ENCODE measurements at regions not wholly inside any gene's neighbourhood (a gene's known extent, or its start where the extent isn't known, plus 50 kb on each side); places are given as distances from the start of the nearest gene placed in this dataset.
"Not testable (repeated sequence)": the region's sequence is repeated elsewhere in the genome, so short reads cannot be mapped to it uniquely, and the experiment has no call there.

DNA sequence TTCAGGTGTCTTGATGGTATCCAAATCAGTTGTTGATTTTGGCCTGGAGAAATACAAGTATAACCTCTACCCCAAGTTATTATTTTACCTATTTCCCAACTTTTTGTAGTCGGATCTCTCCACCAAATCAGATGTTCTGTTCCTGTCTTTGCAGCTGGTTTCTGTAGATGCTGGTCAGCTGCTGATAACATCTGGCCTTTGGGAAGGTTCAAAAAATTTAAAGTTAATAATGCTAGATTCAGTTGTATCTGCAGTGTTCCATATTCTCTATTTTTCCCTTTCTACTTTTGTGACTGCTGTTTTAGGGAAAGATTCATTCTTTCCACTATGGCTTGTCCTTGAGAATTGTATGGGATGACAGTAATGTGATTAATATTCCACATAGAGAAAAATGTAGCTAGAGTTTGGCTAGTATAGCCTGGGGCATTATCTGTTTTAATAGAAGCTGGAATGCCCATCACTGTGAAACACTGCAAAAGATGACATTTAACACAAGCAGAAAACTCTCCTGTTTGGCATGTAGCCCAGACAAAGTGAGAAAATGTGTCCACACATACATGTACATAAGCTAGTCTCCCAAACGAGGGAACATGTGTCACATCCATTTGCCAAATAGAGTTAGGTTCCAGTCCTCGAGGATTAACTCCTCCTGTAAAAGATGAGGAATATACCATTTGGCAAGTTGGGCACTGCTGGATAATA lies 99.2 kb downstream of the ZNF100 start:
- not testable (repeated sequence) for DNase-seq

DNA sequence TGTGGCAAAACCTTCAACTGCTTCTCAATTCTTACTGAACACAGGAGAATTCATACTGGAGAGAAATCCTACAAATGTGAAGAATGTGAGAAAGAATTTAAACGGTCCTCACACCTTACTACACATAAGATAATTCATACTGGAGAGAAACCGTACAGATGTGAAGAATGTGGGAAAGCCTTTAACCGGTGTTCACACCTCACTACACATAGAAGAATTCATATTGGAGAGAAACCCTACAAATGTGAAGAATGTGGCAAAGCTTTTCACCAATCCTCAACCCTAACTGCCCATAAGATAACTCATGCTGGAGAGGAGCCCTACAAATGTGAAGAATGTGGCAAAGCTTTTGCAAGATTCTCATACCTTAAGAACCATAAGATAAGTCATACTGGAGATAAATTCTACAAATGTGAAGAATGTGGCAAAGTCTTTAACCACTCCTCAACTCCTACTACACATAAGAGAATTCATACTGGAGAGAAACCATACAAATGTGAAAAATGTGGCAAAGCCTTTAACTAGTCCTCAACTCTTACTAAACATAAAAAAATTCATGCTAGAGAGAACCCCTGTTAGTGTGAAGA lies 111.7 kb downstream of the ZNF100 start:
- no peak for DNase-seq

DNA sequence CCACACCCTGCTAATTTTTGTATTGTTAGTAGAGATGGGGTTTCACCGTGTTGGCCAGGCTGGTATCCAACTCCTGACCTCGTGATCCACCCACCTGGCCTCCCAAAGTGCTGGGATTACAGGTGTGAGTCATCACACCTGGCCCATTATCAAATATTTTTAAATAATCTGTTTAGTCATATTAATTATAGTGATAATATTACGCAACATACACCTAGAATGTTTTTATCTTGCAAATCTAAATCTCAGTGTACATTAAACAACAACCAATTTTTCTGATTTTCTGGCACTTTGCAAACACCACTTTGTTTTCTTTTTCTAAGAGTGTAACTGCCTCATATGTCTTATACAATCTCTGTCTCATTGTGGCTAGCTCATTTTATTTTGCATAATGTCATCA lies 115.9 kb downstream of the ZNF100 start:
- DNase-seq, result not testable (repeated sequence)

- DNase-seq, result peak; percentile 25
Measured at GRCh38 chr19:21638776-21639175, 128.6 kb downstream of the ZNF100 start.

- DNase-seq, result no peak
Measured at GRCh38 chr19:21626924-21627697, 121.7 kb downstream of the ZNF429 start.

- DNase-seq, result no peak
Measured at GRCh38 chr19:21626091-21626490, 120.7 kb downstream of the ZNF429 start.

- no peak for DNase-seq
Measured at GRCh38 chr19:21622920-21623319, 117.5 kb downstream of the ZNF429 start.

DNA sequence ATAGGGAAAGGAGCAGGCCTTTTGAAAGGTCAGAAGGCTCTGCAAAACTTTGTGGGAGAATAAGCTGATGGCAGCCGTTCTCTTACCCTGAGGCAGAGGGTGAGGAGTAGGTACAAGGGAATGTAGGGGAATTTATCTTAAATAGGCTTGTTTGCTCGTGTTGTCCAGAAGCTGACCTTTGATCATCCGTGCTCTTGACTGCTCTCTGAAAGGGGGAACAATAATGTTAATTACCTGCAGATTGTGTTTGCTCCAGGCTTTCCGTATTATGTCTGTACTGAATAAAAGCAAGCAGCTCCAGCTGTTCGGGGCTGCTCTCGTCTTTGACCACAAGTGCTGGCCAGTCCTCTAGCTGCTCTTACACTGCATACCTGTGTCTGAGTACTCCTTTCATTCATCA lies 116.3 kb downstream of the ZNF429 start:
- DNase-seq, result no peak

DNA sequence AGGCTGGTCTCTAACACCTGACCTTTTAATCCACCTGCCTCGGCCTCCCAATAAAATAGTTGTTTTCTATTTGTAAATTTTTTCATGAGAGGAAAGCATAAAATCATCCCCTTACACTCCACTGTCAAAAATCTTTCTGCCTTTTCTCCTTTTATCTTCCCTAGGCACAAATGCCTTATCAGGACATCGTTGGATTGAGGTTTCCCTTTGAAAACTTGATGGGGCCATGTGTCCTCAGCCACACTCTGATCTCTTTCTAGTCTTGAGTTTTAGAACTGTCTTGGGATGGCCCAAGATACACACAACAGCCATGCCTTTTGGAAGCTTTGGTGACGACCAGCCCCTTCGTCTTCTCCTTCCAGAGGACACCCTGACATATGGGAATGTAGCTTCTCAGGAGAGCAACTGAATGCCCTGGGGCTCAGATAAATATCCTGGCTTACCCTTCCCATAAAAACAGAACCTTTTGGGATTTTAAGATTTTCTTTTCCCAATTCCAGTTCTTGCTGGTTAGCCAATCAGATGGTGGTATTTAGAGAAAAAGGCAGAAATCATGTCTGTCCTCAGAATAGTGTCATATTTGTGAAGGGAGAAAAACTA lies 112.4 kb downstream of the ZNF429 start:
- DNase-seq, result no peak

DNA sequence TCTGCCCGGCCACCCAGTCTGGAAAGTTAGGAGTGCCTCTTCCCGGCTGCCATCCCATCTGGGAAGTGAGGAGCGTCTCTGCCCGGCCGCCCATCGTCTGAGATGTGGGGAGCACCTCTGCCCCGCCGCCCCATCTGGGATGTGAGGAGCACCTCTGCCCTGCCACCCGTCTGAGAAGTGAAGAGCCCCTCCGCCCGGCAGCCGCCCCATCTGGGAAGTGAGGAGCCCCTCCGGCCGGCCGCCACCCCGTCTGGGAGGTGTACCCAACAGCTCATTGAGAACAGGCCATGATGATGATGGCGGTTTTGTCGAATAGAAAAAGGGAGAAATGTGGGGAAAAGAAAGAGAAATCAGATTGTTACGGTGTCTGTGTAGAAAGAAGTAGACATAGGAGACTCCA lies 109.4 kb downstream of the ZNF429 start:
- not testable (repeated sequence) for DNase-seq

DNA sequence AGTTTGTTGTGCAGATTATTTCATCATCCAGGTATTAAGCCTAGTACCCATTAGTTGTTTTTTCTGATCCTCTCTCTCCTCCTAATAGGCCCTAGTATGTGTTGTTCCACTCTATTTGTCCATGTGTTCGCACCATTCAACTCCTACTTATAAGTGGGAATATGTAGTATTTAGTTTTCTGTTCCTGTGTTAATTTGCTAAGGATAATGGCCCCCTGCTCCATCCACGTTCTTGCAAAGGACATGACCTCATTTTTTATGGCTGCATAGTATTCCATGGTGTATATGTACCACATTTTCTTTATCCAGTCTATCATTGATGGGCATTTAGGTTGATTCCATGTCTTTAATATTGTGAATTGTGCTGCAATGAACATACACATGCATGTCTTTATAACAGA lies 107.8 kb downstream of the ZNF429 start:
- not testable (repeated sequence) for DNase-seq

DNA sequence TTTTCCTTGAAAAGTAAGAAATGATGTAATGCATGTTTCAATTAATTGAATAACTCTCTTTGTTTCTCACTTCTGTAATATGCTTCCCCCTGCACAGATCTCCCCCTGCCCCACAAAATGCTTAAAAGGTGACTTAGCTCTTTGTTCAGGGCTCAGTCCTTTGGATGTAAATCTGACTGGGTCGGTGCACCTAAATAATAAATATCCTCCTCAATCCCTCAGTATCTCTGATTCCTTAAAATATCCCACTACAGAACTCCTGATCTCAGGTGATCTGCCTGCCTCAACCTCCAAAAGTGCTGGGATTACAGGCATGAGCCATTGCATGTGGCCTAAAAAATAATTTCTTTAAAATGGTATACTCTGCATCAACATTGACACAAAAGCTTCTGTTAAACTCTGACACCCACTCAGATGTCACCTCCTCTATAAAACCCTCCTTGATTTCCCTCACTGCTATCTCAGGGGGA lies 107.0 kb downstream of the ZNF429 start:
- DNase-seq, result no peak

DNA sequence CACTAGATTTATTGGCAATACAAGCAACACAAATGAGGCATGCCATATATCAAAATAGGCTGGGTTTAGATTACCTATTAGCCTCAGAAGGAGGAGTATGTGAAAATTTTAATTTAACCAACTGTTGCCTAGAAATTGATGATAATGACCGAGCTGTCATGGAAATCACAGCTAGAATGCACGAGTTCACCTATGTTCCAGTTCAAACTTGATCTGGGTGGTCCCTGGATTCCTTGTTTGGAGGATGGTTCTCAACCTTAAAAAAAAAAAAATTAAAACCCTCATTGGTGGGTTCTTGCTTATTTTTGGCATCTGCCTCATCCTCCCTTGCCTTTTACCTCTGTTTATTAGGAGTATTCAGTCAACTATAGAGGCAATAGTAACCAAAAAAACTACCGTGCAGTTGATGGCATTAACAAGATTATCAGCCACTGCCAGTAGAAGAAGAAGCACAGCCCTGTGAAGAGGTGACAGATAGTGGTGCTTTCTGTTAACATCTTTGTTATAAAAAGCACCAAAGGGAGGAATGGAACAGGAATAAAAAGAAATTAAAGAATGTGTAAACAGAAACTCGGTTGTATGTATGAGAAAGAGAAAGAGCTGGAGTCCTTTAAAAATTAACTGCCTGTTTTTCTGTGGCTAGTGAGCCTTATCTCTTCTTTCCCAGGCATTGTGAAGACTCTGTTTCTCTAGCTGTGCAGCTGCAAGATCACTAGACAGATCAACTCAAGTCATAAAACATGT lies 106.4 kb downstream of the ZNF429 start:
- no peak for DNase-seq

- no peak for DNase-seq
Measured at GRCh38 chr19:21610787-21611186, 105.4 kb downstream of the ZNF429 start.

DNA sequence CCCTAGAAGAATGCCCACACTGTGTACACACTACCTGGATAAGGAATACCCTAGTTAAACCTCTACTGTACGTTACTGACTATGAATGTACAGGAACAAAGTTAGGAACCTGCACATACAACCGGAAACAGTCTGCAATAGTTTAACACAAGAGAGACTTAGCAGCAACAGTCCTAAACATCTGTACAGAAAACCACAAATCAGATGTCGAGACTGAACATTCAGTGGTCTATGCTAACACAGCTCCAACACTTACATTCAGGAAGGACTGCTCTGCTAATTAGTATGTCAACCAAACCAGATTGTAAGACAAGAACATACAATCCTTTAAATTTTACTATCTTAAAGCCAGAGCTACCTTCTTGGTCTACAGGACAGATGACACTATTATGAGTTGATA lies 104.9 kb downstream of the ZNF429 start:
- no peak for DNase-seq

GRCh38 chr19:21608571-21608970 lies 103.2 kb downstream of the ZNF429 start:
- no peak for DNase-seq

GRCh38 chr19:21607449-21607848 lies 102.0 kb downstream of the ZNF429 start:
- DNase-seq, result peak; percentile 6

DNA sequence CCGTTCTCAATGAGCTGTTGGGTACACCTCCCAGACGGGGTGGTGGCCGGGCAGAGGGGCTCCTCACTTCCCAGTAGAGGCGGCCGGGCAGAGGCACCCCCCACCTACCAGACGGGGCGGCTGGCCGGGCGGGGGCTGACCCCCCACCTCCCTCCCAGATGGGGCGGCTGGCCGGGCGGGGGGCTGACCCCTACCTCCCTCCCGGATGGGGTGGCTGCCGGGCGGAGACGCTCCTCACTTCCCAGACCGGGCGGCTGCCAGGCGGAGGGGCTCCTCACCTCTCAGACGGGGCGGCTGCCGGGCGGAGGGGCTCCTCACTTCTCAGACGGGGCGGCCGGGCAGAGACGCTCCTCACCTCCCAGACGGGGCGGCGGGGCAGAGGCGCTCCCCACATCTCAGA lies 101.6 kb downstream of the ZNF429 start:
- not testable (repeated sequence) for DNase-seq

GRCh38 chr19:21606326-21606725 lies 100.9 kb downstream of the ZNF429 start:
- DNase-seq, result not testable (repeated sequence)

DNA sequence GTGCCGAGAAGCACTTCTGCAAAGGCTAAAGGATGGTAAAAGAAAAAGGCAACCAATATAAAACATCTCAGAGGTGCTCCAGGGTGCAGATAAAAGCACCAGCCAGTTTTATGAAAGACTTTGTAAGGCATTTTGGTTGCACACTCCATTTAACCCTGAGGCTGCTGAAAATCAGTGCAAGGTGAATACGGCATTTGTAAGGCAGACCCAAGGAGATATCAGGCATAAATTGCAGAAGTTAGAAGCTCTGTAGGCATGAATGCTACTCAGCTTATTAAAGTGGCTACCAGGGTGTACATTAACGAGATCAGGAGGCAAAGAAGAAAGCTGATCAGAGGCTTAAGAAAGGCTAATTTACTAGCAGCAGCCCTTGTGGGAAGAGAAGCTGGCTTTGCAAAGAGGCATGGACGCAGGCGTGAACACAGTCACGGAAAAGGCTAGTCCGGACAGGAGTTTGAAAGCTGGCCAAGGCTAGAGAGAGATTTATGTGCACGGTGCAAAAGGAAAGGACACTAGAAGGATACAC lies 99.6 kb downstream of the ZNF429 start:
- DNase-seq, result peak; percentile 88
